GM19099 (cell line): ENCODE measurements at regions not wholly inside any gene's neighbourhood (a gene's known extent, or its start where the extent isn't known, plus 50 kb on each side); places are given as distances from the start of the nearest gene placed in this dataset.

Experiments used
- POLR2A ChIP-seq: IDR thresholded peaks from 3 replicates; pipeline ENCODE4 v1.6.1; 2011; ENCODE audit warnings: low read depth; ENCODE audit not compliant: insufficient read length; ENCODE audit errors: extremely low read depth

DNA sequence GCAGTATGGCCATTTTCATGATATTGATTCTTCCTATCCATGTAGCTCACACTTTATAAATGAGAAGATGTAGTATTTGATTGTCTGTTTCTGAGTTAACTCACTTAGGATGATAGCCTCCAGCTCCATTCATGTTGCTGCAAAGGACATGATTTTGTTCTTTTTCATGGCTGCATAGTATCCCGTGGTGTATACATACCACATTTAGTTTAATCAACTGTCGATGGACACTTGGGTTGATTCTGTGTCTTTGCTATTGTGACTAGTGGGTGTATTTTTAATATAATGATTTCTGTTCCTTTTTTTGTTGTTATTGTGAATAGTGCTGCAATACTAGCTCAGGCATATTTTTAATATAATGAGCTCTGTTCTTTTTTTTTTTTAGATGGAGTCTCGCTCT lies 560.3 kb upstream of the ZNF608 start:
- TF ChIP-seq POLR2A: no peak

GRCh38 chr5:125310749-125311148 lies 564.3 kb upstream of the ZNF608 start:
- no peak for TF ChIP-seq POLR2A

GRCh38 chr5:125311743-125312142 lies 565.3 kb upstream of the ZNF608 start:
- TF ChIP-seq POLR2A: no peak

DNA sequence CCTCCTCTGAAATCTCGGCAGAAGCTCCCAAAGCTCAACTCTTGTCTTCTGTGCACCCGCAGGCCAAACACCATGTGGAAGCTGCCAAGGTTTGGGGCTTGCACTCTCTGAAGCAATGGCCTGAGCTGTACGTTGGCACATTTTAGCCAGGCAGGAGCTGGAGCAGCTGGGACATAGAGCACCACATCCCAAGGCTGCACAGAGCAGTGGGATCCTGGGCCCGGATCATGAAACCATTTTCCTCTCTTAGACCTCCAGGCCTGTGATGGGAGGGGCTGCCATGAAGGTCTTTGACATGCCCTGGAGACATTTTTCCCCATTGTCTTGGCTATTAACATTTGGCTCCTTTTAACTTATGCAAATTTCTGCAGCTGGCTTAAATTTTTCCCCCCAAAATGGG lies 567.1 kb upstream of the ZNF608 start:
- no peak for TF ChIP-seq POLR2A

GRCh38 chr5:125315306-125315705 lies 568.9 kb upstream of the ZNF608 start:
- TF ChIP-seq POLR2A: no peak

GRCh38 chr5:125316391-125316790 lies 570.0 kb upstream of the ZNF608 start:
- no peak for TF ChIP-seq POLR2A

- no peak for TF ChIP-seq POLR2A
Measured at GRCh38 chr5:125316915-125317535, 570.6 kb upstream of the ZNF608 start.

GRCh38 chr5:125317536-125317995 lies 571.1 kb upstream of the ZNF608 start:
- TF ChIP-seq POLR2A: no peak

DNA sequence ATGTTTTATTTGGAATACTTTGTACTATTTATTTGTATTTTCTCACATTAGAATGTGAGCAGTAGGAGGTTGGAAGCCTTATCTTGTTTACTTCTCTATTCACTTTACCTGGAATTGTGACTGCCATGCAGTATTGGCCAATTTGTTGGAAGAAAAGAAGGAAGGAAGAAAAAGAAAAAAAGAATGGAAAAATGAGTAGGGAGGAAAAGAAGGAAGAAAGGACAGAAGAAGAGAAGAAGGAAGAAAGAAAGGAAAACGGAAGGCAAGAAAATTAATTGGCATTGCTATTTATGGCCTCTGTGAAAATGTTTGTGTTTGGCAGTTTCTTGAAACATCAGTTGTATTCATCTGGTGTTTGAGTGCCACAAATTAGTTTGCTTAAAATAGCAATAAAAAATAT lies 575.2 kb upstream of the ZNF608 start:
- TF ChIP-seq POLR2A: no peak

- TF ChIP-seq POLR2A: no peak
Measured at GRCh38 chr5:125323613-125324012, 577.2 kb upstream of the ZNF608 start.

DNA sequence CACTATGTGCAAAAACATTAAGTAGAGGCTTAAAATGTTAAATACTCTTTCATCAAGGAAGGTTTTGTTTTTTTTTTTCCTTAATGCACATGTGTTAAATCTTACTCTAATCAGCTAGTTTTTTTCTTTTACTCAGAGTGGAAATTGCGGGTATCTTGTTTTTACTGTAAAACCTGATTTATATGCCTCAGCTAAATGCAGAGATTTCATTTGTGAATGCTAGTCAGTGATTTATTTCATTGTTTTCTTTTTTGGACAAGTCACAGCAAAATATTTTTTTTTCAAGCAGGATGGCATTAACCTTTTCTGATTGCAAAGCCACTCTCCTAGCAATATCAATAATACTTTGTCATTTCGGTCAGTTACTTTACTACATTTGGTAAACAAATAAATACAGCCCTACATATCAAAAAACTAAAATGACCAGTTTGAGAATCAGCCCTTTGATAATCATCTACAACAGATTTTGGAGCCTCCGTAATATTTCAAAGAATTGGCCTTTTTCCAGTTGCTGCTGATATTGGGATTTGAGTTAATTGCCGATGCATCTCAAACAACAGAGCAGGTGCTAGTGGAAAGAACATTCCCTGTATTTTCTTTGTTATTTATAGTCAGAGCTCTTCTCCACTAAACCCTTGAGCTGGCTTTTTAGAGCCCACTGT lies 579.2 kb upstream of the ZNF608 start:
- TF ChIP-seq POLR2A: no peak

DNA sequence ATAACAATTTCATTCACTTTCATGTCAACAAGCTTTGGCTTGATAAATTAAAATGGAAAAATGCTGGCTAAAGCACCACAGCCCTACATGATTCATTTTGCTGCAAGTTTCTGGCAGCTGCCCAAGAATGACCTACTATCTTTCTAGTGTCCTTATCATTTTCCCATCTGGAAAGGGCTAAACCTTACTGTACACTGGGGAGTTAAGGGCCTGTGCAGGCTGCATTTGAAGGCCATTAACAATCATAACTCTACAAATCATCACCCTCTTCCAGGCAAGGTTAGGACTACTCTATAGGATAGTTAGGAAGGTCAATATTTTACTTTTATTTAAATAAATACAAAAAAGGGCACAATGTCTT lies 579.7 kb upstream of the ZNF608 start:
- no peak for TF ChIP-seq POLR2A

DNA sequence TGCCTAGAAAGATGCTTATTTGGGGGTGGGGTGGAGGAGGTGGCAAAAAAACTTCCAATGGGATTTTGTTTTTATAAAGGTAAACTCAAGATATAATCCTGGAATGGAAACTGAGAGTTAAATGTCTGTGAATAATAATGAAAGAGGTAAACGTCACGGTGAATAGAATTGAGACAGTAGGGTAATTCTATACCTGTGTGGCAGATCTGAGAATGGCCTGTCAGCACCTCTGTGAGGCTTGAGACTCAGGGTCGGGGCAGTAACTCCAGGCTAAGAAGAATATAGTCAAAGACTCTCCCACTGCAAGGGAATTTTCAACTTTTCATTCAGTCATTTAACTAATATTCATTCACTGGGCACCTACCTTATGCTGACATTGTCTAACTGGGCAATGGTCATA lies 581.2 kb upstream of the ZNF608 start:
- no peak for TF ChIP-seq POLR2A

GRCh38 chr5:125331987-125332598 lies 585.7 kb upstream of the ZNF608 start:
- no peak for TF ChIP-seq POLR2A

DNA sequence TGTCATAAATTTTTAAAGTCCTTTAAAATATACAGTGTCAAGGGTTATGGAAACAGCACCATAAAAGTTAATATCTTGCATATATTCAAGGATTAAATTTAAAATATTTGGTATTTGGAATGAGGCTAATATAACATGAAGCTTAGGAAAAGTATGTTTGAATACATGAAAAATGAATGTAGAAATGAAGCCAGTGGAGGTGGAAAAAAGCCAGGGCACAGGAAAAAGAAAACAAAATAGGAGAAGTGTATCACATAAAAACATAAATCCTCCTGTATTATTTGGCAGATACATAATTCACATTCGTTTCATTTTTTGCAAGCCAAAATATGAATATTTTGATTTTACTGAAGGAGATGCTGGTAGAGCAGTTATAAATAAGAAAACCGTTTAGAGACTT lies 587.0 kb upstream of the ZNF608 start:
- no peak for TF ChIP-seq POLR2A

DNA sequence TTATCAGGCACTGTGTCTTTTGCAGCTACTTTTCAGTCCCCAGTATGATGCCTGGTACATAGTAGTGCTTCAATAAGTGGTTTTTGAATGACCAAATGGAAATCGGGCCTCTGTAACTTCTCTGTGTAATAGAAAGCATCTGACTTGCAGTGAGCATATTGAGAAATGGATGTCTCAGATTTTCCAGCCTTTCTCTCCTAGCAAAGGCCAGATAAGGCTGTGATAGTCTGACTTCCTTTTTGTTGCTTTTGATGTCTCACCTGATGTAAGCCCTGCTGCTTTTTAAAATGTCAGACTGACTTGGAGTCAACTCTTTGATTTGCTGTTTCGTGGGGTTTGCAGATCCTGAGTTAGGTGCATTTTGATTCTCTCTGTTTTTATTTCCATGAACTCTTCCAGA lies 590.0 kb upstream of the ZNF608 start:
- TF ChIP-seq POLR2A: no peak
